ENCODE measurements at regions not wholly inside any gene's neighbourhood (a gene's known extent, or its start where the extent isn't known, plus 50 kb on each side); places are given as distances from the start of the nearest gene placed in this dataset.

GRCh38 chr16:86066811-86067210 is 167.8 kb downstream of the IRF8 start:
- Histone ChIP-seq H3K4me3 (no peak overlapping the region), H3K36me3 (no peaks in the 10 kb centered on the region), H3K27ac (no peak overlapping the region), H3K27me3 (ENCODE audit: low read depth) (peaks cover 16% of the 10 kb centered on the region), H3K9me3 (no peaks in the 10 kb centered on the region), H3K4me1 (peaks cover 22% of the 10 kb centered on the region)
- ATAC-seq, result no peak
- intact Hi-C loops (cut with DNase I), result no loop called here
- no peak for DNase-seq
- TF ChIP-seq CTCF (IDR thresholded peaks at IDR 0.05), result no peak

- H3K27ac ChIP-seq, result no peak overlapping the region
- ATAC-seq (no peak), DNase-seq (peak; percentile 24)
- intact Hi-C loops (cut with DNase I), result no loop called here
- H3K9me3 ChIP-seq, result no peaks in the 10 kb centered on the region
- peaks cover 16% of the 10 kb centered on the region for H3K27me3 ChIP-seq (ENCODE audit: low read depth)
- H3K36me3 ChIP-seq, result no peaks in the 10 kb centered on the region
- H3K4me1 ChIP-seq, result peaks cover 24% of the 10 kb centered on the region
- H3K4me3 ChIP-seq, result no peak overlapping the region
- TF ChIP-seq CTCF (IDR thresholded peaks at IDR 0.05), result no peak
These were observed 168.6 kb downstream of the IRF8 start for GRCh38 chr16:86067516-86067915.

- Histone ChIP-seq H3K4me3 (no peak overlapping the region), H3K27ac (no peak overlapping the region), H3K27me3 (ENCODE audit: low read depth) (peaks cover 16% of the 10 kb centered on the region), H3K9me3 (no peaks in the 10 kb centered on the region), H3K36me3 (no peaks in the 10 kb centered on the region), H3K4me1 (peaks cover 27% of the 10 kb centered on the region)
- DNase-seq, result peak; percentile 15
- TF ChIP-seq CTCF (IDR thresholded peaks at IDR 0.05), result no peak
- ATAC-seq, result no peak
- intact Hi-C loops (cut with DNase I), result no loop called here
These were observed 169.0 kb downstream of the IRF8 start for GRCh38 chr16:86067936-86068335.

- no peak for ATAC-seq
- Histone ChIP-seq H3K27ac (no peak overlapping the region), H3K9me3 (no peaks in the 10 kb centered on the region), H3K36me3 (no peaks in the 10 kb centered on the region), H3K4me1 (peaks cover 27% of the 10 kb centered on the region), H3K27me3 (ENCODE audit: low read depth) (peaks cover 19% of the 10 kb centered on the region), H3K4me3 (no peak overlapping the region)
- no peak for TF ChIP-seq CTCF (IDR thresholded peaks at IDR 0.05)
- DNase-seq, result no peak
- intact Hi-C loops (cut with DNase I), result no loop called here
These were observed 169.8 kb downstream of the IRF8 start for GRCh38 chr16:86068722-86069121.

GRCh38 chr16:86069736-86070298 is 170.9 kb downstream of the IRF8 start:
- DNase-seq, result no peak
- peak overlapping the region; percentile 33 for H3K27ac ChIP-seq

More at GRCh38 chr16:86069736-86070298, 170.9 kb downstream of the IRF8 start:
- H3K9me3 ChIP-seq, result no peaks in the 10 kb centered on the region
- no peak overlapping the region for H3K4me3 ChIP-seq
- ATAC-seq, result no peak
- no peaks in the 10 kb centered on the region for H3K36me3 ChIP-seq
- intact Hi-C loops (cut with DNase I), result loop anchor here (10.0 kb wide), 1 partner anchor 425 kb away; no protein-coding TSS in a partner anchor
- peaks cover 27% of the 10 kb centered on the region for H3K4me1 ChIP-seq
- peaks cover 19% of the 10 kb centered on the region for H3K27me3 ChIP-seq (ENCODE audit: low read depth)
- TF ChIP-seq CTCF (IDR thresholded peaks at IDR 0.05), result no peak
